A673 (cell line): ENCODE measurements at regions not wholly inside any gene's neighbourhood (a gene's known extent, or its start where the extent isn't known, plus 50 kb on each side); places are given as distances from the start of the nearest gene placed in this dataset.

Experiments
- CTCF ChIP-seq: fragments of 300-800, 200-600 bp; sonication (generic); conservative IDR thresholded peaks from 2 replicates; pipeline ENCODE4 v1.5.1; 2017; ENCODE audit warnings: low read depth, mild to moderate bottlenecking, antibody characterized with exemption, low read length, moderate library complexity, mixed read lengths
- EZH2 ChIP-seq: fragments of 200-600 bp; sonication (generic); IDR thresholded peaks from 2 replicates; pipeline ENCODE4 v1.6.1; 2017; ENCODE audit warnings: borderline replicate concordance, low read depth, mild to moderate bottlenecking, mixed read lengths, antibody characterized with exemption, low read length; ENCODE audit not compliant: poor library complexity, severe bottlenecking

- TF ChIP-seq CTCF (no peak), EZH2 (no peak)
Observed at GRCh38 chr4:149292425-149293007, 523.1 kb downstream of the IQCM start.
